Activated T-cell treated with anti-CD3 and anti-CD28 coated beads, Interleukin-2, amount 50 U/mL, for 4 hours (primary cell): ENCODE measurements at regions not wholly inside any gene's neighbourhood (a gene's known extent, or its start where the extent isn't known, plus 50 kb on each side); places are given as distances from the start of the nearest gene placed in this dataset.
"Not testable (repeated sequence)": the region's sequence is repeated elsewhere in the genome, so short reads cannot be mapped to it uniquely, and the experiment has no call there.

Source experiments
- ATAC-seq, 2 donors: fragments of 200-7000 bp; cut with Tn5 transposase; one replicate each; pipeline ENCODE4 v1.10.0; 2021
- DNase-seq: peaks from one replicate; pipeline ENCODE4 v3.0.0-alpha.2; 2020
- H3K27me3 Mint-ChIP-seq: one replicate; pipeline ENCODE4 v1.8.0; 2021; ENCODE audit warnings: low read depth, mixed read lengths
- H3K36me3 Mint-ChIP-seq: one replicate; pipeline ENCODE4 v1.8.0; 2022; ENCODE audit warnings: mixed read lengths; ENCODE audit not compliant: insufficient read depth
- H3K4me1 Mint-ChIP-seq: one replicate; pipeline ENCODE4 v1.8.0; 2021; ENCODE audit warnings: low read depth, mixed read lengths
- H3K4me3 Mint-ChIP-seq: one replicate; pipeline ENCODE4 v1.8.0; 2021; ENCODE audit warnings: mild to moderate bottlenecking, moderate library complexity, mixed read lengths
- H3K9me3 Mint-ChIP-seq: one replicate; pipeline ENCODE4 v1.8.0; 2021; ENCODE audit warnings: mixed read lengths

GRCh38 chr1:224535641-224536040, 80.5 kb upstream of the CNIH3 start:
- DNase-seq (no peak), ATAC-seq (no peak)
- H3K27me3 Mint-ChIP-seq = peaks cover 7% of the 10 kb centered on the region
- H3K4me1 Mint-ChIP-seq = no peaks in the 10 kb centered on the region
- H3K4me3 Mint-ChIP-seq = no peak overlapping the region
- no peaks in the 10 kb centered on the region for H3K9me3 Mint-ChIP-seq
- H3K36me3 Mint-ChIP-seq = no peaks in the 10 kb centered on the region

GRCh38 chr1:224539971-224540370, 76.1 kb upstream of the CNIH3 start:
- H3K4me3 Mint-ChIP-seq = no peak overlapping the region
- no peak for ATAC-seq
- H3K9me3 Mint-ChIP-seq = no peaks in the 10 kb centered on the region
- peaks cover 13% of the 10 kb centered on the region for H3K4me1 Mint-ChIP-seq
- no peaks in the 10 kb centered on the region for H3K36me3 Mint-ChIP-seq
- peaks cover 3% of the 10 kb centered on the region for H3K27me3 Mint-ChIP-seq
- no peak for DNase-seq

- no peak for DNase-seq
- ATAC-seq = no peak
- Mint-ChIP-seq H3K36me3 (no peaks in the 10 kb centered on the region), H3K4me3 (no peak overlapping the region), H3K9me3 (no peaks in the 10 kb centered on the region), H3K27me3 (peaks cover 3% of the 10 kb centered on the region), H3K4me1 (peaks cover 13% of the 10 kb centered on the region)
Observed at GRCh38 chr1:224540535-224540934, 75.6 kb upstream of the CNIH3 start.

GRCh38 chr1:224541072-224541790, 74.9 kb upstream of the CNIH3 start:
- no peak for ATAC-seq
- H3K27me3 Mint-ChIP-seq = peaks cover 3% of the 10 kb centered on the region
- H3K36me3 Mint-ChIP-seq = no peaks in the 10 kb centered on the region
- no peaks in the 10 kb centered on the region for H3K9me3 Mint-ChIP-seq
- no peak overlapping the region for H3K4me3 Mint-ChIP-seq
- no peak for DNase-seq
- peaks cover 13% of the 10 kb centered on the region for H3K4me1 Mint-ChIP-seq

GRCh38 chr1:224541901-224542630, 74.1 kb upstream of the CNIH3 start:
- Mint-ChIP-seq H3K9me3 (no peaks in the 10 kb centered on the region), H3K27me3 (peaks cover 3% of the 10 kb centered on the region), H3K4me1 (peaks cover 13% of the 10 kb centered on the region), H3K36me3 (no peaks in the 10 kb centered on the region), H3K4me3 (no peak overlapping the region)
- DNase-seq (no peak), ATAC-seq (no peak)

- peaks cover 3% of the 10 kb centered on the region for H3K27me3 Mint-ChIP-seq
- H3K36me3 Mint-ChIP-seq = no peaks in the 10 kb centered on the region
- no peak overlapping the region for H3K4me3 Mint-ChIP-seq
- no peaks in the 10 kb centered on the region for H3K9me3 Mint-ChIP-seq
- H3K4me1 Mint-ChIP-seq = peaks cover 13% of the 10 kb centered on the region
- ATAC-seq (peak; percentile 94 to 95), DNase-seq (no peak)
Observed at GRCh38 chr1:224542783-224543440, 73.2 kb upstream of the CNIH3 start.

- no peak for ATAC-seq
- Mint-ChIP-seq H3K27me3 (peaks cover 3% of the 10 kb centered on the region), H3K36me3 (no peaks in the 10 kb centered on the region), H3K9me3 (no peaks in the 10 kb centered on the region), H3K4me3 (no peak overlapping the region), H3K4me1 (peaks cover 13% of the 10 kb centered on the region)
- DNase-seq = no peak
Observed at GRCh38 chr1:224543453-224543852, 72.7 kb upstream of the CNIH3 start.

- Mint-ChIP-seq H3K9me3 (no peaks in the 10 kb centered on the region), H3K4me3 (no peak overlapping the region), H3K4me1 (peaks cover 13% of the 10 kb centered on the region), H3K27me3 (no peaks in the 10 kb centered on the region), H3K36me3 (no peaks in the 10 kb centered on the region)
- DNase-seq (no peak), ATAC-seq (no peak)
Observed at GRCh38 chr1:224544346-224545110, 71.6 kb upstream of the CNIH3 start.

- no peaks in the 10 kb centered on the region for H3K9me3 Mint-ChIP-seq
- no peaks in the 10 kb centered on the region for H3K36me3 Mint-ChIP-seq
- H3K4me3 Mint-ChIP-seq = no peak overlapping the region
- no peaks in the 10 kb centered on the region for H3K27me3 Mint-ChIP-seq
- DNase-seq (no peak), ATAC-seq (no peak)
- H3K4me1 Mint-ChIP-seq = peaks cover 13% of the 10 kb centered on the region
Observed at GRCh38 chr1:224545571-224545970, 70.5 kb upstream of the CNIH3 start.

- no peak for ATAC-seq
- Mint-ChIP-seq H3K4me1 (peaks cover 3% of the 10 kb centered on the region), H3K4me3 (no peak overlapping the region), H3K9me3 (no peaks in the 10 kb centered on the region), H3K36me3 (no peaks in the 10 kb centered on the region), H3K27me3 (no peaks in the 10 kb centered on the region)
- DNase-seq = no peak
Observed at GRCh38 chr1:224548676-224549075, 67.4 kb upstream of the CNIH3 start.

- not testable (repeated sequence) for ATAC-seq, DNase-seq, H3K36me3 Mint-ChIP-seq, H3K4me3 Mint-ChIP-seq, H3K9me3 Mint-ChIP-seq, H3K4me1 Mint-ChIP-seq, H3K27me3 Mint-ChIP-seq
Observed at GRCh38 chr1:224551189-224551588, 64.9 kb upstream of the CNIH3 start.

GRCh38 chr1:224554056-224554455, 62.1 kb upstream of the CNIH3 start:
- H3K9me3 Mint-ChIP-seq = no peaks in the 10 kb centered on the region
- H3K27me3 Mint-ChIP-seq = no peaks in the 10 kb centered on the region
- H3K36me3 Mint-ChIP-seq = peaks cover 2% of the 10 kb centered on the region
- no peak for ATAC-seq
- DNase-seq = no peak
- H3K4me1 Mint-ChIP-seq = no peaks in the 10 kb centered on the region
- no peak overlapping the region for H3K4me3 Mint-ChIP-seq

GRCh38 chr1:224554620-224555259, 61.4 kb upstream of the CNIH3 start:
- H3K27me3 Mint-ChIP-seq = no peaks in the 10 kb centered on the region
- H3K4me1 Mint-ChIP-seq = no peaks in the 10 kb centered on the region
- no peak for ATAC-seq

GRCh38 chr1:224558904-224559303, 57.2 kb upstream of the CNIH3 start:
- no peaks in the 10 kb centered on the region for H3K4me1 Mint-ChIP-seq
- no peak overlapping the region for H3K4me3 Mint-ChIP-seq
- H3K9me3 Mint-ChIP-seq = peaks cover 3% of the 10 kb centered on the region
- peaks cover 2% of the 10 kb centered on the region for H3K36me3 Mint-ChIP-seq
- no peaks in the 10 kb centered on the region for H3K27me3 Mint-ChIP-seq
- DNase-seq = no peak
- ATAC-seq = no peak

More at GRCh38 chr1:224554620-224555259, 61.4 kb upstream of the CNIH3 start:
- Mint-ChIP-seq H3K9me3 (no peaks in the 10 kb centered on the region), H3K36me3 (peaks cover 2% of the 10 kb centered on the region), H3K4me3 (no peak overlapping the region)
- no peak for DNase-seq
